SK-N-SH (cell line): ENCODE measurements at regions not wholly inside any gene's neighbourhood (a gene's known extent, or its start where the extent isn't known, plus 50 kb on each side); places are given as distances from the start of the nearest gene placed in this dataset.

ENCODE experiments used
- CTCF ChIA-PET: fragments of 300-600, 350-600 bp; formaldehyde crosslinking; extraction: SDS; loops from one replicate; lab custom pipeline; 2021; lab: Yijun Ruan, JAX
- POLR2A ChIA-PET: fragments of 350-600 bp; sonication (Branson Sonifier 250); formaldehyde crosslinking; extraction: SDS; loops from one replicate; lab custom pipeline; 2020; ENCODE audit warnings: antibody characterized with exemption, inconsistent platforms; lab: Yijun Ruan, JAX
- DNase-seq: peaks from one replicate; pipeline ENCODE4 v3.0.0; 2012
- H2AFZ ChIP-seq: fragments of 200-600 bp; sonication (generic); 2 replicates; pipeline ENCODE4 v1.8.1; 2016; ENCODE audit warnings: antibody characterized with exemption, mild to moderate bottlenecking, low read depth
- H3F3A ChIP-seq: fragments of 200-600 bp; sonication (generic); replicated peaks from 2 replicates; pipeline ENCODE3; 2016; ENCODE audit warnings: antibody characterized with exemption, mild to moderate bottlenecking; ENCODE audit not compliant: insufficient read depth
- H3K27ac ChIP-seq, 2 experiments: fragments of 200-500 bp in 1 of 2; fragments of 200-600 bp in 1 of 2; sonication (Bioruptor generic) in 1 of 2; sonication (generic), shearing (Covaris generic) in 1 of 2; 2 replicates each; pipeline versions ENCODE4 v1.5.1 to v1.6.1; 2014 to 2016; ENCODE audit warnings: low read depth in 2 of 2, inconsistent platforms in 1 of 2, low read length in 1 of 2, mild to moderate bottlenecking in 1 of 2, mixed read lengths in 1 of 2
- H3K27me3 ChIP-seq: fragments of 200-600 bp; sonication (generic), shearing (Covaris generic); 2 replicates; pipeline ENCODE4 v1.6.1; 2016; ENCODE audit warnings: mixed run types; ENCODE audit not compliant: insufficient read depth
- H3K36me3 ChIP-seq, 2 experiments: fragments of 200-500 bp in 1 of 2; fragments of 200-600 bp in 1 of 2; sonication (Bioruptor generic) in 1 of 2; sonication (generic) in 1 of 2; replicated peaks in 1 of 2; 2 replicates each; pipeline versions ENCODE3 to v1.5.1; 2014 to 2016; ENCODE audit warnings: low read length in 1 of 2, mild to moderate bottlenecking in 1 of 2; ENCODE audit not compliant: insufficient read depth in 2 of 2, control insufficient read depth in 1 of 2
- H3K4me1 ChIP-seq, 2 experiments: fragments of 200-500 bp in 1 of 2; fragments of 200-600 bp in 1 of 2; sonication (Bioruptor generic) in 1 of 2; sonication (generic), shearing (Covaris generic) in 1 of 2; 2 replicates each; pipeline versions ENCODE4 v1.5.1 to v1.6.1; 2014 to 2016; ENCODE audit warnings: low read depth in 1 of 2, low read length in 1 of 2, mixed run types in 1 of 2; ENCODE audit not compliant: insufficient read depth in 2 of 2, control insufficient read depth in 1 of 2
- H3K4me2 ChIP-seq: fragments of 200-600 bp; sonication (generic), shearing (Covaris generic); 2 replicates; pipeline ENCODE4 v1.6.1; 2017; ENCODE audit warnings: mixed run types
- H3K4me3 ChIP-seq, 2 experiments: fragments of 200-500 bp in 1 of 2; fragments of 200-600 bp in 1 of 2; sonication (Bioruptor generic) in 1 of 2; sonication (generic), shearing (Covaris generic) in 1 of 2; 2 replicates each; pipeline versions ENCODE4 v1.5.1 to v1.8.1; 2014 to 2016; ENCODE audit warnings: low read depth in 2 of 2, inconsistent platforms in 1 of 2, low read length in 1 of 2, mild to moderate bottlenecking in 1 of 2, mixed read lengths in 1 of 2, moderate library complexity in 1 of 2
- H3K79me2 ChIP-seq: fragments of 200-600 bp; sonication (generic); 2 replicates; pipeline ENCODE4 v1.8.1; 2017; ENCODE audit warnings: mild to moderate bottlenecking; ENCODE audit not compliant: insufficient read depth
- H3K9ac ChIP-seq: fragments of 200-600 bp; sonication (generic); 2 replicates; pipeline ENCODE4 v1.6.1; 2017; ENCODE audit warnings: mixed run types
- H3K9me2 ChIP-seq: fragments of 200-600 bp; sonication (generic); 2 replicates; pipeline ENCODE4 v1.6.1; 2017; ENCODE audit warnings: mixed run types
- H3K9me3 ChIP-seq: fragments of 200-600 bp; sonication (generic); 2 replicates; pipeline ENCODE4 v1.6.1; 2017; ENCODE audit warnings: mixed run types, mild to moderate bottlenecking, moderate library complexity
- H4K20me1 ChIP-seq: fragments of 200-600 bp; sonication (generic); 2 replicates; pipeline ENCODE4 v1.6.1; 2017; ENCODE audit warnings: mild to moderate bottlenecking, mixed run types; ENCODE audit not compliant: insufficient read depth
- CTCF ChIP-seq: fragments of 200-600 bp; sonication (generic); IDR thresholded peaks from 2 replicates; pipeline ENCODE4 v1.6.1; 2017; ENCODE audit warnings: antibody characterized with exemption, mild to moderate bottlenecking, moderate library complexity
- GABPA ChIP-seq: IDR thresholded peaks from 2 replicates; pipeline ENCODE4 v1.4.0; 2012; ENCODE audit warnings: low read depth, mild to moderate bottlenecking
- GATA2 ChIP-seq: sonication (generic); formaldehyde crosslinking; IDR thresholded peaks from 2 replicates; pipeline ENCODE4 v1.5.0; 2020; ENCODE audit warnings: mild to moderate bottlenecking, missing genetic modification reagents
- IRF3 ChIP-seq: fragments of 150-350 bp; IDR thresholded peaks from 2 replicates; pipeline ENCODE4 v1.6.1; 2016; ENCODE audit warnings: mild to moderate bottlenecking, low read depth, low read length
- JUND ChIP-seq: IDR thresholded peaks from 2 replicates; pipeline ENCODE4 v1.4.0; 2012
- MAX ChIP-seq: IDR thresholded peaks from 2 replicates; pipeline ENCODE4 v1.4.0; 2012; ENCODE audit warnings: low read depth
- PBX3 ChIP-seq: IDR thresholded peaks from 2 replicates; pipeline ENCODE4; 2012
- RCOR1 ChIP-seq: fragments of 150-350 bp; IDR thresholded peaks from 2 replicates; pipeline ENCODE4 v1.6.1; 2017; ENCODE audit warnings: antibody characterized with exemption, low read length
- RFX5 ChIP-seq: IDR thresholded peaks from 2 replicates; pipeline ENCODE4 v1.6.1; 2012; ENCODE audit warnings: mild to moderate bottlenecking, improper control_type of control experiment, low read length
- RXRA ChIP-seq: IDR thresholded peaks from 2 replicates; pipeline ENCODE4 v1.4.0; 2012; ENCODE audit warnings: low read depth, mild to moderate bottlenecking, borderline replicate concordance
- TAF1 ChIP-seq: IDR thresholded peaks from 2 replicates; pipeline ENCODE4 v1.6.1; 2012; ENCODE audit warnings: low read depth, mild to moderate bottlenecking, low read length, moderate library complexity, borderline replicate concordance
- TEAD4 ChIP-seq: IDR thresholded peaks from 2 replicates; pipeline ENCODE4 v1.4.0; 2012; ENCODE audit warnings: mild to moderate bottlenecking, borderline replicate concordance; ENCODE audit not compliant: insufficient read depth
- USF1 ChIP-seq: IDR thresholded peaks from 2 replicates; pipeline ENCODE4 v1.4.0; 2012; ENCODE audit warnings: low read depth, borderline replicate concordance
- YY1 ChIP-seq: IDR thresholded peaks from 2 replicates; pipeline ENCODE4 v1.4.0; 2012; ENCODE audit warnings: low read depth, mild to moderate bottlenecking
- WGBS: methylation state at CpG from one replicate; pipeline ENCODE4 v1.1.6; 2017; ENCODE audit warnings: low lambda C conversion rate; 5-methylcytosine and 5-hydroxymethylcytosine counted together

- Histone ChIP-seq H3K9me2 (no peaks in the 10 kb centered on the region), H3F3A (no peaks in the 10 kb centered on the region), H2AFZ (no peak overlapping the region), H3K36me3 (no peaks in the 10 kb centered on the region), H3K27me3 (no peaks in the 10 kb centered on the region), H3K9me3 (no peaks in the 10 kb centered on the region), H3K9ac (no peak overlapping the region), H3K27ac (no peak overlapping the region), H3K4me3 (no peak overlapping the region), H3K4me2 (no peak overlapping the region), H3K79me2 (no peaks in the 10 kb centered on the region), H3K4me1 (no peaks in the 10 kb centered on the region), H4K20me1 (no peaks in the 10 kb centered on the region)
- POLR2A ChIA-PET, result no interaction called here
- no peak for DNase-seq
- TF ChIP-seq TAF1 (no peak), RCOR1 (no peak), RFX5 (no peak), JUND (no peak), USF1 (no peak), IRF3 (no peak), PBX3 (no peak), GATA2 (CRISPR knock-in tag) (no peak), RXRA (no peak), YY1 (no peak), MAX (no peak)
- 31% methylated on average over 1 of the region's 1 CpG for WGBS
- CTCF ChIA-PET, result interaction anchor here (1.3 to 1.8 kb wide), 2 partner anchors 8 to 46 kb away, joined by 4 to 7 read pairs; no protein-coding TSS in a partner anchor
These were observed 682.4 kb downstream of the TOX3 start for GRCh38 chr16:51864575-51864974.

GRCh38 chr16:51854401-51854951, 692.5 kb downstream of the TOX3 start:
- Histone ChIP-seq H3K4me2 (no peak overlapping the region), H3K36me3 (no peaks in the 10 kb centered on the region), H3F3A (no peaks in the 10 kb centered on the region), H3K27ac (no peak overlapping the region), H3K27me3 (no peaks in the 10 kb centered on the region), H3K79me2 (no peaks in the 10 kb centered on the region), H3K9me3 (no peaks in the 10 kb centered on the region), H2AFZ (no peak overlapping the region), H3K9me2 (no peaks in the 10 kb centered on the region), H3K4me1 (no peaks in the 10 kb centered on the region; a peak in 1 of 4 replicates), H4K20me1 (no peaks in the 10 kb centered on the region), H3K9ac (no peak overlapping the region), H3K4me3 (no peak overlapping the region)
- POLR2A ChIA-PET, result no interaction called here
- WGBS, result 28% methylated on average over 3 of the region's 4 CpGs
- TF ChIP-seq RFX5 (no peak), GABPA (no peak), TEAD4 (no peak), CTCF (no peak)
- CTCF ChIA-PET, result interaction anchor here (0.7 to 2.2 kb wide), 3 partner anchors 33 to 128 kb away, joined by 3 to 10 read pairs (median 6); no protein-coding TSS in a partner anchor
- no peak for DNase-seq
